PC-9 (cell line): ENCODE measurements at regions not wholly inside any gene's neighbourhood (a gene's known extent, or its start where the extent isn't known, plus 50 kb on each side); places are given as distances from the start of the nearest gene placed in this dataset.

ENCODE experiments used
- BruUV-seq: library from RNA; stranded (reverse); fragments of 400-500 nt; replicated peaks from 2 replicates; lab custom pipeline; 2021; lab: Mats Ljungman, UMichigan
- CTCF ChIA-PET: fragments of 300-600 bp; sonication (Branson Sonifier 250); formaldehyde crosslinking; loops from one replicate; lab custom pipeline; 2022; ENCODE audit warnings: antibody characterized with exemption; lab: Charles Lee
- POLR2A ChIA-PET: fragments of 300-600 bp; sonication (Branson Sonifier 250); formaldehyde crosslinking; loops from one replicate; lab custom pipeline; 2022; ENCODE audit warnings: antibody characterized with exemption; ENCODE audit not compliant: unreplicated experiment; lab: Charles Lee
- DNase-seq, 2 experiments: peaks; one replicate each; pipeline versions ENCODE4 v3.0.0 to v3.0.0-alpha.2; 2015 to 2022; ENCODE audit warnings: mixed read lengths in 1 of 2
- H2AFZ ChIP-seq: fragments of 200-600 bp; sonication (generic); 2 replicates; pipeline ENCODE4 v1.8.1; 2017; ENCODE audit warnings: antibody characterized with exemption
- H3F3A ChIP-seq: fragments of 200-600 bp; sonication (generic); 2 replicates; pipeline ENCODE4 v1.8.1; 2017; ENCODE audit warnings: antibody characterized with exemption, mild to moderate bottlenecking, low read depth; ENCODE audit not compliant: insufficient read depth
- H3K27ac ChIP-seq: fragments of 200-600 bp; sonication (generic); 2 replicates; pipeline ENCODE4 v1.6.1; 2016; ENCODE audit warnings: mixed run types
- H3K27me3 ChIP-seq: fragments of 200-600 bp; sonication (generic); 2 replicates; pipeline ENCODE4 v1.6.1; 2016; ENCODE audit warnings: low read depth, mixed run types; ENCODE audit not compliant: insufficient read depth
- H3K36me3 ChIP-seq: fragments of 200-600 bp; sonication (generic); 2 replicates; pipeline ENCODE4 v1.6.1; 2016; ENCODE audit warnings: low read depth, mixed run types
- H3K4me1 ChIP-seq: fragments of 200-600 bp; sonication (generic); replicated peaks from 2 replicates; pipeline ENCODE4 v1.6.1; 2016; ENCODE audit warnings: mixed run types; ENCODE audit not compliant: insufficient read depth
- H3K4me2 ChIP-seq: fragments of 200-600 bp; sonication (generic); 2 replicates; pipeline ENCODE4 v1.6.1; 2017; ENCODE audit warnings: mixed run types
- H3K4me3 ChIP-seq: fragments of 200-600 bp; sonication (generic); 2 replicates; pipeline ENCODE4 v1.6.1; 2016; ENCODE audit warnings: mixed run types
- H3K79me2 ChIP-seq: fragments of 200-600 bp; sonication (generic); 2 replicates; pipeline ENCODE4 v1.6.1; 2017; ENCODE audit warnings: low read depth, mixed run types
- H3K9me2 ChIP-seq: fragments of 200-600 bp; sonication (generic); 2 replicates; pipeline ENCODE4 v1.8.1; 2017; ENCODE audit warnings: mild to moderate bottlenecking; ENCODE audit not compliant: insufficient read depth
- H3K9me3 ChIP-seq: fragments of 200-600 bp; sonication (generic); 2 replicates; pipeline ENCODE4 v1.8.1; 2016; ENCODE audit warnings: low read depth; ENCODE audit not compliant: insufficient read depth
- H4K20me1 ChIP-seq: fragments of 200-600 bp; sonication (generic); 2 replicates; pipeline ENCODE4 v1.8.1; 2017; ENCODE audit not compliant: insufficient read depth
- CTCF ChIP-seq: fragments of 200-600 bp; sonication (generic); conservative IDR thresholded peaks from 2 replicates; pipeline ENCODE4 v1.6.1; 2017; ENCODE audit warnings: mixed run types, antibody characterized with exemption, mild to moderate bottlenecking, moderate library complexity
- EZH2 ChIP-seq: fragments of 200-600 bp; sonication (generic); IDR thresholded peaks from 2 replicates; pipeline ENCODE4 v1.8.0; 2017; ENCODE audit warnings: antibody characterized with exemption, low read depth
- intact Hi-C: fragments of 100-400 bp; cut with micrococcal nuclease; formaldehyde crosslinking; loops from one replicate; pipeline ENCODE4 v1.10.0; 2022; ENCODE audit not compliant: unreplicated experiment

GRCh38 chr3:94776401-94776915 lies 713.6 kb downstream of the NSUN3 start:
- no TSS peak for BruUV-seq
- Histone ChIP-seq H3K4me1 (no peaks in the 10 kb centered on the region), H3F3A (no peaks in the 10 kb centered on the region), H3K36me3 (no peaks in the 10 kb centered on the region), H3K4me2 (no peak overlapping the region), H3K9me2 (peaks cover 5% of the 10 kb centered on the region; the same call in 1 of the 2 replicates), H2AFZ (no peak overlapping the region), H3K27ac (no peak overlapping the region), H3K9me3 (no peaks in the 10 kb centered on the region), H3K4me3 (no peak overlapping the region), H3K27me3 (no peaks in the 10 kb centered on the region), H4K20me1 (no peaks in the 10 kb centered on the region), H3K79me2 (no peaks in the 10 kb centered on the region)
- CTCF ChIA-PET = no interaction called here
- POLR2A ChIA-PET = no interaction called here
- no peak for DNase-seq
- TF ChIP-seq CTCF = no peak
- no peak for TF ChIP-seq EZH2
- intact Hi-C loops = no loop called here

- intact Hi-C loops = no loop called here
- Histone ChIP-seq H3K9me3 (no peaks in the 10 kb centered on the region), H4K20me1 (no peaks in the 10 kb centered on the region), H3K4me2 (no peak overlapping the region), H2AFZ (no peak overlapping the region), H3K4me1 (no peaks in the 10 kb centered on the region), H3K4me3 (no peak overlapping the region), H3K9me2 (0 out of 2 replicates have a peak, but pooled peaks cover 5% of the 10 kb centered on the region), H3K79me2 (no peaks in the 10 kb centered on the region), H3K27me3 (no peaks in the 10 kb centered on the region), H3F3A (no peaks in the 10 kb centered on the region), H3K27ac (no peak overlapping the region), H3K36me3 (no peaks in the 10 kb centered on the region)
- ChIA-PET CTCF (no interaction called here), POLR2A (no interaction called here)
- no peak for TF ChIP-seq EZH2
- no peak for TF ChIP-seq CTCF
- no peak for DNase-seq
- no TSS peak for BruUV-seq
These were observed 715.4 kb downstream of the NSUN3 start for GRCh38 chr3:94778289-94778688.

GRCh38 chr3:94778814-94779494 lies 716.1 kb downstream of the NSUN3 start:
- Histone ChIP-seq H3K79me2 (no peaks in the 10 kb centered on the region), H3K27me3 (no peaks in the 10 kb centered on the region), H3K36me3 (no peaks in the 10 kb centered on the region), H4K20me1 (no peaks in the 10 kb centered on the region), H3F3A (no peaks in the 10 kb centered on the region), H3K9me3 (no peaks in the 10 kb centered on the region), H2AFZ (no peak overlapping the region), H3K9me2 (0 out of 2 replicates have a peak, but pooled peaks cover 5% of the 10 kb centered on the region), H3K4me1 (no peaks in the 10 kb centered on the region), H3K27ac (no peak overlapping the region), H3K4me2 (no peak overlapping the region), H3K4me3 (no peak overlapping the region)
- ChIA-PET POLR2A (no interaction called here), CTCF (no interaction called here)
- intact Hi-C loops = no loop called here
- TF ChIP-seq EZH2 (no peak), CTCF (no peak)
- BruUV-seq = no TSS peak
- DNase-seq = no peak
